ENCODE measurements at regions not wholly inside any gene's neighbourhood (a gene's known extent, or its start where the extent isn't known, plus 50 kb on each side); places are given as distances from the start of the nearest gene placed in this dataset.

DNA sequence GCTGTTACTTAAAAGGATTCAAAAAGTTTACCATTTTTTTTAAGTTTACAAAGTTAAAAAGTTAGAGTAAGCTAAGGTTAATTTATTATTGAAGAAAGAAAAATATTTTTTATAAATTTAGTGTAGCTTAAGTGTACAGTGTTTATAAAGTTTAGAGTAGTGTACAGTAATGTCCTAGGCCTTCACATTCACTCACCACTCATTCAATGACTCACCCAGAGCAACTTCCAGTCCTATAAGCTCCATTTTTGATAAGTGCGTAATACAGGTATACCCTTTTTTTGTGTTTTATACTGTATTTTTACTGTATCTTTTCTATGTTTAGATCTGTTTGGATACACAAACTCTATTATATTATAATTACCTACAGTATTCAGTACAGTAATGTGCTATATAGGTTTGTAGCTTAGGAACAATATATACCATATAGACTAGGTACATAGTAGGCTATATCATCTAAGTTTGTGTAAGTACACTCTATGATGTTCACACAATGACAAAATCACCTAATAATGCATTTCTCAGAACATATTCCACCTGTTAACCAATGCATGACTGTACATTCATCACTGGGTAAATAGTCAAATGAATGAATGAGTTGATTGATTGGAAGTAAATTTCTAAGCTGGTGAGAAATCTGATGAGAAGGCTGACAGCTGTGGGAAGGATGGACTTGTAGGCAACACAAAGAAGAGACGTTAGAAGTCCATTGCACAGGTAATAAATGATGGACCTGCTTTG, 95.2 kb upstream of the CDIN1 start:
- no peak for DNase-seq (ENCODE audit: extremely low read depth, insufficient read length)
- no peaks in the 10 kb centered on the region for H3K36me3 ChIP-seq (ENCODE audit: control insufficient read depth, insufficient read depth, low read length)
- no peaks in the 10 kb centered on the region for H3K27me3 ChIP-seq (replicated peaks; ENCODE audit: control insufficient read depth, insufficient read depth, low read length)
- no peak for TF ChIP-seq CTCF (IDR thresholded peaks at IDR 0.05; ENCODE audit: insufficient read depth, low read length, poor library complexity, severe bottlenecking)
- H3K4me3 ChIP-seq (replicated peaks; ENCODE audit: low read depth, low read length): no peak overlapping the region

DNA sequence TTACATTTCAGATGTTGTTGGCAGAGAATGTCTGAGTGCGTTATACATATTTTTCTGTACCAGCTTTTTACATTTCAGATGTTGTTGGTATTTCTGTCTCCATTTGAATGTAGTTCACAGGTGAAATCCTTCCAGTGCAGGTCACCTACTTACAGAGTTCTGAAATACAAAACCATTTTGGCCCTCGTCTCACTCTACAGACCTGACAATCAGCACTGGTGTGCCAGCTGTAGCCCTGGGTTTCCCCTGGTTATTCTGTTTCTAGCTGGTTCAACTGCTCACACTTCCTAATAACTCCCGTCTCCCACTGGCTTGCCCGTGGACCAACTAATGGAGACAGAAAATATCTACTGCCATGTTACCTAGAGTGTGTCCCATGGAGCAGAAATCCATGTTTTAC, 87.5 kb upstream of the CDIN1 start:
- Histone ChIP-seq H3K27me3 (replicated peaks; ENCODE audit: control insufficient read depth, insufficient read depth, low read length) (no peaks in the 10 kb centered on the region), H3K36me3 (ENCODE audit: control insufficient read depth, insufficient read depth, low read length) (no peaks in the 10 kb centered on the region), H3K4me3 (replicated peaks; ENCODE audit: low read depth, low read length) (no peak overlapping the region)
- no peak for TF ChIP-seq CTCF (IDR thresholded peaks at IDR 0.05; ENCODE audit: insufficient read depth, low read length, poor library complexity, severe bottlenecking)
- DNase-seq (ENCODE audit: extremely low read depth, insufficient read length): no peak

- no peak for TF ChIP-seq CTCF (IDR thresholded peaks at IDR 0.05; ENCODE audit: insufficient read depth, low read length, poor library complexity, severe bottlenecking)
- no peaks in the 10 kb centered on the region for H3K36me3 ChIP-seq (ENCODE audit: control insufficient read depth, insufficient read depth, low read length)
- H3K4me3 ChIP-seq (replicated peaks; ENCODE audit: low read depth, low read length): no peak overlapping the region
- DNase-seq (ENCODE audit: extremely low read depth, insufficient read length): no peak
- H3K27me3 ChIP-seq (replicated peaks; ENCODE audit: control insufficient read depth, insufficient read depth, low read length): no peaks in the 10 kb centered on the region
Measured at GRCh38 chr15:36495456-36495991, 83.9 kb upstream of the CDIN1 start.

DNA sequence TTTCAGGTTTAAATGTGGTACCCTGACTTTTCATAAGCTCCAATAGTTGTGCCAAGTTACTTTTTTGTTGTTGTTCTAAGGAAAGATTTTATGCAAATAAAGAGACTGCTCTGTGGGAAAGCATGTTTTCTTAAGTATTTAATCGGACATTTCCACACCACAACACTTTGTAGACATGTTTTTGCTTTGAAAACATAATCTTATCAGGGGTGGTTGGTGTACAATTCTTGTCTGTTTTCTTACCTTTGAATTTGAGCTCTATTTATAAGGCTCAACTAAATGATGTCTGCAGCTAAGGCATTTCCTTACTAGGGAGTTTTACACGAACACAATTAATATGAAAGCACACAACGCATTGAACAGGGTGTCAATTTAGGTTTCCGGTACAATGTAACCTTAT, 81.5 kb upstream of the CDIN1 start:
- no peak for DNase-seq (ENCODE audit: extremely low read depth, insufficient read length)
- no peak for TF ChIP-seq CTCF (IDR thresholded peaks at IDR 0.05; ENCODE audit: insufficient read depth, low read length, poor library complexity, severe bottlenecking)
- Histone ChIP-seq H3K4me3 (replicated peaks; ENCODE audit: low read depth, low read length) (no peak overlapping the region), H3K36me3 (ENCODE audit: control insufficient read depth, insufficient read depth, low read length) (no peaks in the 10 kb centered on the region), H3K27me3 (replicated peaks; ENCODE audit: control insufficient read depth, insufficient read depth, low read length) (no peaks in the 10 kb centered on the region)

DNA sequence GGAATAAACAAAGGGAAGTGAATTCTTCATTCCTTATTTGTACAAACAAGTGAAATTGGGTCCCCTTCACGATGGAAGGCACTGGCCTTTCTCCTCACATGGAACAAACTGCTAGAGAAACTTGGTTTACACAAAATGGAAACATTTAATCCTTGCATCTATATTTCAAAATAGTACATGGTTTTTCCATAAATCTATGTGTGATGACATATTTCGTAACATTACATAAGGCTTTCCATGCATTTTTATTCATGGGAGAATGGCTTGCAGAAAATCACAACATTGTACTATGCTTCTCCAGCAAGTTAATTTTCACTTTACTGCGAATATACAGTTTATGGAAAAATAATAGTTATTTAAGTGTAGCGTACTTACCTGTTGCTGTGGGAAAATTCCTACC, 81.0 kb upstream of the CDIN1 start:
- no peak for DNase-seq (ENCODE audit: extremely low read depth, insufficient read length)
- Histone ChIP-seq H3K36me3 (ENCODE audit: control insufficient read depth, insufficient read depth, low read length) (no peaks in the 10 kb centered on the region), H3K4me3 (replicated peaks; ENCODE audit: low read depth, low read length) (no peak overlapping the region), H3K27me3 (replicated peaks; ENCODE audit: control insufficient read depth, insufficient read depth, low read length) (no peaks in the 10 kb centered on the region)
- TF ChIP-seq CTCF (IDR thresholded peaks at IDR 0.05; ENCODE audit: insufficient read depth, low read length, poor library complexity, severe bottlenecking): no peak
